Endodermal cell (in vitro differentiated cells): ENCODE measurements at regions not wholly inside any gene's neighbourhood (a gene's known extent, or its start where the extent isn't known, plus 50 kb on each side); places are given as distances from the start of the nearest gene placed in this dataset.

ENCODE experiments used
- DNase-seq: peaks from one replicate; pipeline ENCODE4 v3.0.0-alpha.2; 2017
- H3K27ac ChIP-seq: 2 replicates; pipeline ENCODE4 v1.5.1; 2013; ENCODE audit warnings: mild to moderate bottlenecking, low read depth, low read length, moderate library complexity
- H3K27me3 ChIP-seq: 2 replicates; pipeline ENCODE4 v1.6.1; 2013; ENCODE audit warnings: mild to moderate bottlenecking, low read length, moderate library complexity; ENCODE audit not compliant: insufficient read depth, control insufficient read depth, poor library complexity, severe bottlenecking
- H3K36me3 ChIP-seq: 2 replicates; pipeline ENCODE4 v1.7.0; 2013; ENCODE audit warnings: mild to moderate bottlenecking, low read length, moderate library complexity; ENCODE audit not compliant: control insufficient read depth, insufficient read depth
- H3K4me1 ChIP-seq: one replicate; pipeline ENCODE4 v1.7.0; 2013; ENCODE audit warnings: low read length; ENCODE audit not compliant: control insufficient read depth, insufficient read depth
- H3K4me3 ChIP-seq: 2 replicates; pipeline ENCODE4 v1.5.1; 2013; ENCODE audit warnings: mild to moderate bottlenecking, low read length, moderate library complexity
- H3K9ac ChIP-seq: 2 replicates; pipeline ENCODE4 v1.6.1; 2013; ENCODE audit warnings: mild to moderate bottlenecking, low read length, moderate library complexity; ENCODE audit not compliant: poor library complexity, severe bottlenecking; ENCODE audit errors: extremely low read depth
- H3K9me3 ChIP-seq: 2 replicates; pipeline ENCODE4 v1.6.1; 2013; ENCODE audit warnings: mild to moderate bottlenecking, low read length, moderate library complexity; ENCODE audit not compliant: control insufficient read depth
- H3K27ac Mint-ChIP-seq: 2 replicates; pipeline ENCODE4 v1.8.0; 2020; ENCODE audit warnings: mixed read lengths
- H3K27me3 Mint-ChIP-seq: 2 replicates; pipeline ENCODE4 v1.8.0; 2021; ENCODE audit warnings: mild to moderate bottlenecking, mixed read lengths; ENCODE audit not compliant: insufficient read depth
- H3K36me3 Mint-ChIP-seq: 2 replicates; pipeline ENCODE4 v1.8.0; 2020; ENCODE audit warnings: low read depth, mixed read lengths
- H3K4me1 Mint-ChIP-seq: 2 replicates; pipeline ENCODE4 v1.8.0; 2020; ENCODE audit warnings: mixed read lengths
- H3K4me3 Mint-ChIP-seq: 2 replicates; pipeline ENCODE4 v1.8.0; 2020; ENCODE audit warnings: mild to moderate bottlenecking, moderate library complexity, mixed read lengths
- H3K9me3 Mint-ChIP-seq: 2 replicates; pipeline ENCODE4 v1.8.0; 2020; ENCODE audit warnings: mild to moderate bottlenecking, mixed read lengths
- WGBS, 2 experiments: methylation state at CpG; one replicate each; pipeline versions ENCODE4 v1.1.5 to v1.1.7; 2013; ENCODE audit warnings: missing lambda C conversion rate in 2 of 2, mixed read lengths in 1 of 2; ENCODE audit not compliant: insufficient coverage in 1 of 2, insufficient read length in 1 of 2; 5-methylcytosine and 5-hydroxymethylcytosine counted together
- TF ChIP-seq, protein P1 (sequence below): fragments of 200-600 bp; sonication (generic); conservative IDR thresholded peaks from 2 replicates; pipeline ENCODE4 v1.5.0; 2021; ENCODE audit warnings: antibody characterized with exemption, mild to moderate bottlenecking

- no peaks in the 10 kb centered on the region for H3K36me3 ChIP-seq
- no peaks in the 10 kb centered on the region for H3K9me3 Mint-ChIP-seq
- no peak overlapping the region for H3K9ac ChIP-seq
- no peaks in the 10 kb centered on the region for H3K36me3 Mint-ChIP-seq
- H3K27ac Mint-ChIP-seq: no peak overlapping the region
- TF ChIP-seq, protein P1, sequence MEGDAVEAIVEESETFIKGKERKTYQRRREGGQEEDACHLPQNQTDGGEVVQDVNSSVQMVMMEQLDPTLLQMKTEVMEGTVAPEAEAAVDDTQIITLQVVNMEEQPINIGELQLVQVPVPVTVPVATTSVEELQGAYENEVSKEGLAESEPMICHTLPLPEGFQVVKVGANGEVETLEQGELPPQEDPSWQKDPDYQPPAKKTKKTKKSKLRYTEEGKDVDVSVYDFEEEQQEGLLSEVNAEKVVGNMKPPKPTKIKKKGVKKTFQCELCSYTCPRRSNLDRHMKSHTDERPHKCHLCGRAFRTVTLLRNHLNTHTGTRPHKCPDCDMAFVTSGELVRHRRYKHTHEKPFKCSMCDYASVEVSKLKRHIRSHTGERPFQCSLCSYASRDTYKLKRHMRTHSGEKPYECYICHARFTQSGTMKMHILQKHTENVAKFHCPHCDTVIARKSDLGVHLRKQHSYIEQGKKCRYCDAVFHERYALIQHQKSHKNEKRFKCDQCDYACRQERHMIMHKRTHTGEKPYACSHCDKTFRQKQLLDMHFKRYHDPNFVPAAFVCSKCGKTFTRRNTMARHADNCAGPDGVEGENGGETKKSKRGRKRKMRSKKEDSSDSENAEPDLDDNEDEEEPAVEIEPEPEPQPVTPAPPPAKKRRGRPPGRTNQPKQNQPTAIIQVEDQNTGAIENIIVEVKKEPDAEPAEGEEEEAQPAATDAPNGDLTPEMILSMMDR: no peak
- H3K4me3 ChIP-seq: no peak overlapping the region
- peaks cover 20% of the 10 kb centered on the region for H3K4me1 Mint-ChIP-seq
- no peak overlapping the region for H3K27ac ChIP-seq
- H3K27me3 Mint-ChIP-seq: peaks cover 18% of the 10 kb centered on the region
- no peaks in the 10 kb centered on the region for H3K9me3 ChIP-seq
- no peaks in the 10 kb centered on the region for H3K4me1 ChIP-seq
- H3K27me3 ChIP-seq: peaks cover 17% of the 10 kb centered on the region
- no peak overlapping the region for H3K4me3 Mint-ChIP-seq
- WGBS, 2 experiments: no CpG with 5 or more reads among the region's 1 CpG
- DNase-seq: no peak
Observed at GRCh38 chr2:62566847-62567246, 60.9 kb upstream of the TMEM17 start.

GRCh38 chr2:62565309-62565908 is 59.4 kb upstream of the TMEM17 start:
- TF ChIP-seq, protein P1: no peak
- no peak overlapping the region for H3K4me3 Mint-ChIP-seq

DNA sequence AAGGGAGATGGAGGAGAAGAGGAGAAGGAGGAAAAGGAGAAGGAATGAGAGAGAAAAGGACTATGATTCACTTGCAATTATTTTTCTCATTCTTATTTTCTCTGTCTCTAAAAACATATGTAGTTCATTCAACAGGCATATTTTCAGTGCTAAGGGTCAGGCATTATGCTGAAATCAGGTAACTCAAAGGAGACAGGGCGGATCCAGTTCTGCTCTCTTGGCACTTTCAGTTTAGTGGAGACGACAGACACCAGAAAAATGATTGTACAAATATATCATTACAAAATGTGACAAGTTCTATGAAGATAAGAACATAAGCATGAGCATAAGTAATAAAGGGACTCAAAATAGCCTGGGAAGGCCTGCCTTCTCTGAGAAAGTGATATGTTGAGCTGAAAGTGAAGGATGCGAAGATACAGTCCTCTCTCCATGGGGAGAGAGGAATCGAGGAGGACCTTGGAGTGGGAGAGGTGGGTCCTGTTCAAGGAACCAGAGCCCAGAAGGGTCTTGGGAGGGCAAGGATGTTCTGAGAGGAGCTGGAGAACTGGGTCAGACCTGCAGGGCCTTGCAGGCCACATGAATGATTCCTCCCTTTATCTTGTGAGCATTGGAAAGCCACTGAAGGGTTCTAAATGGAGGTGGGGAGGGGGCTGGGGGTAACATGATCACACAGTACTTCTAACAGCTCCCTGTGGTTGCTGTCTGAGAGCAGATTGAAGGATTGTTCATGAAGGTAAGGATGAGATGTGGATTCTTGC is 58.6 kb upstream of the TMEM17 start:
- no peak overlapping the region for H3K4me3 Mint-ChIP-seq
- no peaks in the 10 kb centered on the region for H3K9me3 ChIP-seq
- TF ChIP-seq, protein P1: no peak
- no peak overlapping the region for H3K4me3 ChIP-seq
- DNase-seq: no peak
- no peak overlapping the region for H3K27ac ChIP-seq
- H3K27me3 Mint-ChIP-seq: no peaks in the 10 kb centered on the region
- H3K4me1 ChIP-seq: no peaks in the 10 kb centered on the region
- H3K9ac ChIP-seq: no peak overlapping the region
- H3K36me3 ChIP-seq: no peaks in the 10 kb centered on the region
- no peaks in the 10 kb centered on the region for H3K36me3 Mint-ChIP-seq
- H3K27me3 ChIP-seq: no peaks in the 10 kb centered on the region
- peaks cover 6% of the 10 kb centered on the region for H3K4me1 Mint-ChIP-seq
- H3K9me3 Mint-ChIP-seq: no peaks in the 10 kb centered on the region
- H3K27ac Mint-ChIP-seq: no peak overlapping the region
- 92 to 100% methylated on average over 1 to 3 of the region's 4 CpGs for WGBS, 2 experiments

More at GRCh38 chr2:62565309-62565908, 59.4 kb upstream of the TMEM17 start:
- H3K36me3 Mint-ChIP-seq: no peaks in the 10 kb centered on the region
- H3K4me1 ChIP-seq: no peaks in the 10 kb centered on the region
- no peaks in the 10 kb centered on the region for H3K9me3 ChIP-seq
- no peak overlapping the region for H3K27ac ChIP-seq
- no peak overlapping the region for H3K27ac Mint-ChIP-seq
- no peaks in the 10 kb centered on the region for H3K9me3 Mint-ChIP-seq
- H3K27me3 ChIP-seq: peaks cover 2% of the 10 kb centered on the region
- no peak overlapping the region for H3K9ac ChIP-seq
- H3K27me3 Mint-ChIP-seq: peaks cover 3% of the 10 kb centered on the region
- no peaks in the 10 kb centered on the region for H3K36me3 ChIP-seq
- peaks cover 13% of the 10 kb centered on the region for H3K4me1 Mint-ChIP-seq
- DNase-seq: no peak
- WGBS, 2 experiments: 92 to 96% methylated on average over 2 to 3 of the region's 3 CpGs
- H3K4me3 ChIP-seq: no peak overlapping the region
